SK-N-SH (cell line): ENCODE measurements at regions not wholly inside any gene's neighbourhood (a gene's known extent, or its start where the extent isn't known, plus 50 kb on each side); places are given as distances from the start of the nearest gene placed in this dataset.
"Not testable (repeated sequence)": the region's sequence is repeated elsewhere in the genome, so short reads cannot be mapped to it uniquely, and the experiment has no call there.

ENCODE experiments used
- CTCF ChIP-seq: fragments of 200-600 bp; sonication (generic); IDR thresholded peaks from 2 replicates; pipeline ENCODE4 v1.6.1; 2017; ENCODE audit warnings: antibody characterized with exemption, mild to moderate bottlenecking, moderate library complexity
- ELF1 ChIP-seq: IDR thresholded peaks from 2 replicates; pipeline ENCODE4 v1.4.0; 2012
- EP300 ChIP-seq, 2 experiments: IDR thresholded peaks; 2 replicates each; pipeline versions ENCODE4 v1.4.0 to v1.6.1; 2012; ENCODE audit warnings: borderline replicate concordance in 1 of 2, low read depth in 1 of 2, low read length in 1 of 2
- EZH2phosphoT487 ChIP-seq: fragments of 200-600 bp; sonication (generic); IDR thresholded peaks from 2 replicates; pipeline ENCODE4 v1.6.1; 2017; ENCODE audit warnings: low read depth, mixed run types, mild to moderate bottlenecking, antibody characterized with exemption, moderate library complexity, borderline replicate concordance
- JUND ChIP-seq: IDR thresholded peaks from 2 replicates; pipeline ENCODE4 v1.4.0; 2012
- MAX ChIP-seq: IDR thresholded peaks from 2 replicates; pipeline ENCODE4 v1.4.0; 2012; ENCODE audit warnings: low read depth
- NFIC ChIP-seq: IDR thresholded peaks from 2 replicates; pipeline ENCODE4 v1.4.0; 2012; ENCODE audit warnings: borderline replicate concordance
- POLR2AphosphoS5 ChIP-seq: IDR thresholded peaks from 2 replicates; pipeline ENCODE4 v1.6.1; 2012; ENCODE audit warnings: low read depth, low read length
- RAD21 ChIP-seq: IDR thresholded peaks from 2 replicates; pipeline ENCODE4 v1.6.1; 2012; ENCODE audit warnings: mild to moderate bottlenecking, low read length
- RCOR1 ChIP-seq: fragments of 150-350 bp; IDR thresholded peaks from 2 replicates; pipeline ENCODE4 v1.6.1; 2017; ENCODE audit warnings: antibody characterized with exemption, low read length
- RFX5 ChIP-seq: IDR thresholded peaks from 2 replicates; pipeline ENCODE4 v1.6.1; 2012; ENCODE audit warnings: mild to moderate bottlenecking, improper control_type of control experiment, low read length
- SMC3 ChIP-seq: IDR thresholded peaks from 2 replicates; pipeline ENCODE4 v1.6.1; 2012; ENCODE audit warnings: low read depth, low read length, improper control_type of control experiment
- USF1 ChIP-seq: IDR thresholded peaks from 2 replicates; pipeline ENCODE4 v1.4.0; 2012; ENCODE audit warnings: low read depth, borderline replicate concordance
- TF ChIP-seq, protein P1 (sequence below): fragments of 150-350 bp; IDR thresholded peaks from 2 replicates; pipeline ENCODE4 v1.6.1; 2016; ENCODE audit warnings: mild to moderate bottlenecking, low read depth, low read length

DNA sequence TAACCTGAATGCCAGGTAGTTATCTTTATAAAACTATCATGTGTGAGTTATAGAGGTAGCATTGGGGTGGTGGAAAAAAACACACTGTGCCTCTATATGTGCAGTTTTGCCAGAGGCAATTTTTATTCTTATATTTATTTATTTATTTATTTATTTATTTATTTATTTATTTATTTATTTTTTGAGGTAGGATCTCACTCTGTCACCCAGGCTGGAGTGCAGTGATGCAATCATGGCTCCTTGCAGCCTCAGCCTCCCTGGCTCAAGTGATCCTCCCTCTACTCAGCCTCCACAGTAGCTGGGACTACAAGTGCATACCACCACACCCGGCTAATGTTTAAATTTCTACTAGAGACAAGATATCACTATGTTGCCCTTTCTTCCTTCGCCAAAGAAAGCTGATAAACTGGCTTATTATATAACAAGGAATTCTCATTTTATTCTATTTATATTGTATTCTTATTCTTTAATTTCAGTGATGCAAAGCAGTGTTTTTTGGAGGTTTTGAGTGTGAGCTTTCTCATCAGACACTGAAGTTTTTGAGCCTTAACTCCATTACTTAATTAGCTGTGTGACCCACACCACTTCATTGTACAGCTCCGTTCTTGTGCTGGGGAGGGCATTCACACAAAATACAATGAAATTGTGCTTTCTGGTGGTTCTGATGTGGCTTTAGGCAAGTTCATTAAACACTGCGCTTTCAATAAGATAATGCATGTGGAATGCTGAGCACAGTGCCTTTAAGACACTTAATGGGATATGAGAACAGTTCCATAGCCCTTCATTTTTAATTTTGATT is 102.9 kb upstream of the TPTE start:
- not testable (repeated sequence) for TF ChIP-seq CTCF; RFX5; MAX; ELF1; SMC3; EZH2phosphoT487; USF1; POLR2AphosphoS5; EP300 (IDR thresholded peaks at IDR 0.05; ENCODE audit: borderline replicate concordance in 1 of 2, low read depth in 1 of 2, low read length in 1 of 2); RAD21; RCOR1; NFIC; JUND
- TF ChIP-seq, protein P1, sequence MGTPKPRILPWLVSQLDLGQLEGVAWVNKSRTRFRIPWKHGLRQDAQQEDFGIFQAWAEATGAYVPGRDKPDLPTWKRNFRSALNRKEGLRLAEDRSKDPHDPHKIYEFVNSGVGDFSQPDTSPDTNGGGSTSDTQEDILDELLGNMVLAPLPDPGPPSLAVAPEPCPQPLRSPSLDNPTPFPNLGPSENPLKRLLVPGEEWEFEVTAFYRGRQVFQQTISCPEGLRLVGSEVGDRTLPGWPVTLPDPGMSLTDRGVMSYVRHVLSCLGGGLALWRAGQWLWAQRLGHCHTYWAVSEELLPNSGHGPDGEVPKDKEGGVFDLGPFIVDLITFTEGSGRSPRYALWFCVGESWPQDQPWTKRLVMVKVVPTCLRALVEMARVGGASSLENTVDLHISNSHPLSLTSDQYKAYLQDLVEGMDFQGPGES, result not testable (repeated sequence)
